Stimulated activated memory B cell treated with anti-CD40 and anti-IgM and Interleukin-4, amounts not matched to agents 10 μg/mL and 1 μg/mL and 100 μg/mL, for 72 hours (primary cell): ENCODE measurements at regions not wholly inside any gene's neighbourhood (a gene's known extent, or its start where the extent isn't known, plus 50 kb on each side); places are given as distances from the start of the nearest gene placed in this dataset.
A peak's percentile ranks its signal among the peaks of the same experiment; 100 is the strongest.

Experiments
- ATAC-seq: fragments of 150-1000 bp; cut with Tn5 transposase; 2 replicates; pipeline ENCODE4 v1.10.0; 2021
- H3K27ac Mint-ChIP-seq: one replicate; pipeline ENCODE4 v1.8.0; 2022; ENCODE audit warnings: mild to moderate bottlenecking, mixed read lengths
- H3K27me3 Mint-ChIP-seq: one replicate; pipeline ENCODE4 v1.8.0; 2022; ENCODE audit warnings: mixed read lengths
- H3K36me3 Mint-ChIP-seq: one replicate; pipeline ENCODE4 v1.8.0; 2022; ENCODE audit warnings: mixed read lengths
- H3K4me1 Mint-ChIP-seq: one replicate; pipeline ENCODE4 v1.8.0; 2022; ENCODE audit warnings: mixed read lengths
- H3K4me3 Mint-ChIP-seq: one replicate; pipeline ENCODE4 v1.8.0; 2022; ENCODE audit warnings: mild to moderate bottlenecking, moderate library complexity, mixed read lengths
- H3K9me3 Mint-ChIP-seq: one replicate; pipeline ENCODE4 v1.8.0; 2022; ENCODE audit warnings: mixed read lengths

DNA sequence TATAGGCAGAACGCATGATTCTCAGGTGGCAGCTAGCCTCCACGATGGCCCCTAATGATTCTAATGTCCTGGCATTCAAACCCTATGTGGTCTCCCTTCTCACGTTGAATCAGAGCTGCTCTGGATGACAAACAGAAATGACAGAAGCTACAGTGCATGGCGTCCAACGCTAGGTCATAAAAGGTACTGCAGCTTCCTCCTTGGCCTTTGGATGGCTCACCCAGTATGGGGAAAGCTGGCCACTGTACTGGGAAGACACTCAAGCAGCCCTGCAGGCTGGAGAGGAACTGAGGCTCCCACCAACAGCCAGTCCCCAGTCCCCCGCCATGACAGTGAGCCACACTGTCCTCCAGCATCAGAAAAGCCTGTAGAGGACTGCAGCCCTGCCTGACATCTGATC is 286.3 kb downstream of the FAM43A start:
- Mint-ChIP-seq H3K36me3 (no peaks in the 10 kb centered on the region), H3K4me3 (no peak overlapping the region), H3K9me3 (no peaks in the 10 kb centered on the region), H3K27me3 (no peaks in the 10 kb centered on the region), H3K4me1 (peaks cover 23% of the 10 kb centered on the region), H3K27ac (no peak overlapping the region)
- no peak for ATAC-seq

DNA sequence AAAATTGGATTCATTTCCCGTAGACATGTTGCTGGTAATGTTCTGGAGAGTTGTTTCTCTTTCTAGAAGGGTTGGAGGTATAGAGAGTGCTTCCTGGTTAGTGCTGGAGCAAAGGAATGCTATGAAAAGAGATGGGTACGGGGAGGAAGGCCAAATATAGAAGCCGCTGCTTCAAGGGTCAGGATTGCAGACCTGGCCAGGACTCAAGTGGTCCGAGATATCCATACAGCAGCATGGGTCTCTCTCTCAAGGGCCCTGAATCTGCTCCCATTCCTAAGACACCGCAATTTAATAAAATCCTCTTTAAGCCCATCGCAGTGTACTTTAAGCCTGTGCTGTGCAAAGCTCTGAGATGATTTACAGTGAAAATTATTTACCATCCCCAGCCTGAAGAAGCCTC is 287.0 kb downstream of the FAM43A start:
- H3K4me3 Mint-ChIP-seq = no peak overlapping the region
- no peak overlapping the region for H3K27ac Mint-ChIP-seq
- H3K27me3 Mint-ChIP-seq = no peaks in the 10 kb centered on the region
- no peaks in the 10 kb centered on the region for H3K9me3 Mint-ChIP-seq
- ATAC-seq = no peak
- peaks cover 26% of the 10 kb centered on the region for H3K4me1 Mint-ChIP-seq
- no peaks in the 10 kb centered on the region for H3K36me3 Mint-ChIP-seq

GRCh38 chr3:194973366-194974000 is 287.8 kb downstream of the FAM43A start:
- Mint-ChIP-seq H3K4me3 (no peak overlapping the region), H3K36me3 (no peaks in the 10 kb centered on the region), H3K4me1 (peaks cover 26% of the 10 kb centered on the region), H3K9me3 (no peaks in the 10 kb centered on the region), H3K27me3 (no peaks in the 10 kb centered on the region), H3K27ac (peak overlapping the region; percentile 19)
- ATAC-seq = no peak

DNA sequence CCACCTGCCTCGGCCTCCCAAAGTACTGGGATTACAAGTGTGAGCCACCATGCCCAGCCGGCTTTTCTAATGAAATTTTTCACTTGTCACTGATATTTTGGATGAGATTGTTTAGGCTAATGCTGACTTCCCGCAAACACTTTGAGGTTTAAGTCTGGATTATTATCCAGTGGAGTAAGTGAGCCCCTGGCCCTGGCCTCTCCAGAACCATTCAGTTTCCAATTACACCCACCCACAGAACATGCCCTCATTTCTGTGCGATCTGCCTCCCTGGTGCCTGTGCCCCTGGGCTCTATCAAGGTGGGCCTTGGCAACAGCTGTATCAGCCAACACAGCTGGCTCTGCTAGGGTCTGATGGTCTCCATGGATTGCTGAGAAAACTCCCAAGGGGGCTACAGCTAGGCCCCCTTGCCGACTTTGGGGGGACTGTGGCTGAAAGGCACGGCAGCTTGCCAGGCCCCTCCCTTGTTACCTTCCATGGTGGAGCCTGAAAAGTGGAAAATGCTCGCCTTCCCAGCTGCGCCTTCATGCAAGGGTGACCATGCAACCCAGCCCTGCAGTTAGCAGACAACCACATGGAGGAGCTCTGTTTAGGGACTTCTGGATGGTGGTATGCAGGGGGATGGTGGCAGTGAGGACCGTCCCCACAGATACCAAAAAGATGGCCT is 288.9 kb downstream of the FAM43A start:
- Mint-ChIP-seq H3K9me3 (no peaks in the 10 kb centered on the region), H3K4me1 (peaks cover 26% of the 10 kb centered on the region), H3K36me3 (no peaks in the 10 kb centered on the region), H3K4me3 (no peak overlapping the region), H3K27ac (peak overlapping the region; percentile 77), H3K27me3 (no peaks in the 10 kb centered on the region)
- no peak for ATAC-seq

DNA sequence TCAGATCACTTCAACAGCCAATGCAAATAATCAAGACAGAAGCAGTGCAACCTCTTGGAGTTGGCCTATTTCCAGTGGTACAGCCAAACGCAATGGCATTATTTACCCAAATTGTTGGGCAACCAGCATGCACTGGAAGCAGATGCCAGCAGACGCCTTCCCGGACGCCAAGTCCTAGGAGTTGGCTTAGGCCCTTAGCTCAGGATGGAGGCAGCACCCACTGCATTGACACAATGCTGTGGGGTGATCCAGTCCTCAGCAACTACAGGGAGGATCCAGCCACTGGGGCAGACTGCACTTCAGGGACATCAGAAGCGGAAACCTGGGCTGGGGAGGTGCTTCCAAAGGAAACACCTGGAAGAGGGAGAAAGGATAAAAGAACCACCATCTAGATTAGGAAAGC is 290.4 kb downstream of the FAM43A start:
- Mint-ChIP-seq H3K4me3 (peak overlapping the region; percentile 34), H3K36me3 (no peaks in the 10 kb centered on the region), H3K4me1 (peaks cover 26% of the 10 kb centered on the region), H3K27me3 (no peaks in the 10 kb centered on the region), H3K9me3 (no peaks in the 10 kb centered on the region), H3K27ac (peak overlapping the region; percentile 77)
- no peak for ATAC-seq

DNA sequence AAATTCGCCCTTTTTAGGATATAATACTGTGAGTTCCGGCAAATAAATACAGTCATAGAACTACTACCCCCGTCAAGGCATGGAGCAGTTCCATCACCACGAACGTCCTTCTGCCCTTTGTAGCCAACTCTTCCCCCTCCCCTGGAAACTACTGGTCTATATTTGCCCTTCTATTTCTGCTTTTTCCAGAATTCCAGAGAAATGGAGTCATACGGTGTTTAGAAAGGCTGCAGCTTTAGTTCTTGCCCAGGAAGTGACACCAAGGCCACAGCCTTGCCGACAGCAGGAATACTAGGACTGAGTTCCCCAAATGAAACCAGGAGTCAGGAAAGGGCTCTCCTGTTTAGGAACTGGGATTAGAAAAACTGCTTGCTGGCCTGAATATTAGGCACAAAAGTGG is 291.2 kb downstream of the FAM43A start:
- Mint-ChIP-seq H3K36me3 (no peaks in the 10 kb centered on the region), H3K27ac (no peak overlapping the region), H3K27me3 (no peaks in the 10 kb centered on the region), H3K4me3 (no peak overlapping the region), H3K9me3 (no peaks in the 10 kb centered on the region), H3K4me1 (peaks cover 26% of the 10 kb centered on the region)
- no peak for ATAC-seq

- Mint-ChIP-seq H3K36me3 (no peaks in the 10 kb centered on the region), H3K9me3 (peaks cover 2% of the 10 kb centered on the region), H3K4me1 (peaks cover 26% of the 10 kb centered on the region), H3K27me3 (no peaks in the 10 kb centered on the region), H3K27ac (no peak overlapping the region), H3K4me3 (no peak overlapping the region)
- ATAC-seq = no peak
Observed at GRCh38 chr3:194977356-194977755, 291.7 kb downstream of the FAM43A start.

DNA sequence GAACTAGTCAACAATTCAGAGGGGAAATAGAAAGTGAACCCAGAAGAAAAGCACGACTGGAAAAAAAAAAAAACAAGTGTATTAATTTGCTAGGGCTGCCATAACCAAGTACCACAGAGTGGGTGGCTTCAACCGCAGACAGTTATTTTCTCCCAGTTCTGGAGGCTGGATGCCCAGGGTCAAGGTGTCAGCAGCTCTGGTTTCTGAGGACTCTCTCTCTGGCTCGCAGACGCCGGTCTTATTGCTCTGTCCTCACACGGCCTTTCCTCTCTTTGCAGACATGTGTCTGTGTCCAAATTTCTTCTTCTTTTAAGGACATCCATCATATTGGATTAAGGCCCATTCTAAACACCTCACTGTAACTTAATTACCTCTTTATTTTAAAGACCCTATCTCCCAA is 291.8 kb downstream of the XXYLT1 start:
- ATAC-seq = no peak
- Mint-ChIP-seq H3K9me3 (peaks cover 5% of the 10 kb centered on the region), H3K27ac (peak overlapping the region; percentile 2), H3K4me3 (no peak overlapping the region), H3K27me3 (peaks cover 18% of the 10 kb centered on the region), H3K36me3 (no peaks in the 10 kb centered on the region), H3K4me1 (peaks cover 26% of the 10 kb centered on the region)

DNA sequence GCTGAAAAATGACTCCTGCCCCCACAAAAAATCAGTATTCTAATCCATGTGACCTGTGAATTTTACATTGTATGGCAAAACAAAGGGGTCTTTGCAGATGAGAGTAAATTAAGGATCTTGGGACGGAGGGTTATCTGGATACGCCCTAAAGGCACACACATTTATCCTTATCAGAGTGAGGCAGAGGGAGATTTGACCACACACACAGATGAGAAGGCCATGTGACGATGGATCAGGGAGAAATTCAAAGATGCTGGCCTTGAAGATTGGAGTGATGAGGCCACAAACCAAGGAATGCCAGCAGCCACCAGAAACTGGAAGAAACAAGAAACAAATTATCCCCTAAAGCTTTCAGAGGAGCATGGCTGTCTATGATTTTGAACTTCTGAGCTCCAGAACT is 288.5 kb downstream of the XXYLT1 start:
- no peaks in the 10 kb centered on the region for H3K36me3 Mint-ChIP-seq
- ATAC-seq = no peak
- peaks cover 45% of the 10 kb centered on the region for H3K27me3 Mint-ChIP-seq
- H3K4me1 Mint-ChIP-seq = peaks cover 6% of the 10 kb centered on the region
- H3K9me3 Mint-ChIP-seq = peaks cover 5% of the 10 kb centered on the region
- no peak overlapping the region for H3K4me3 Mint-ChIP-seq
- no peak overlapping the region for H3K27ac Mint-ChIP-seq

DNA sequence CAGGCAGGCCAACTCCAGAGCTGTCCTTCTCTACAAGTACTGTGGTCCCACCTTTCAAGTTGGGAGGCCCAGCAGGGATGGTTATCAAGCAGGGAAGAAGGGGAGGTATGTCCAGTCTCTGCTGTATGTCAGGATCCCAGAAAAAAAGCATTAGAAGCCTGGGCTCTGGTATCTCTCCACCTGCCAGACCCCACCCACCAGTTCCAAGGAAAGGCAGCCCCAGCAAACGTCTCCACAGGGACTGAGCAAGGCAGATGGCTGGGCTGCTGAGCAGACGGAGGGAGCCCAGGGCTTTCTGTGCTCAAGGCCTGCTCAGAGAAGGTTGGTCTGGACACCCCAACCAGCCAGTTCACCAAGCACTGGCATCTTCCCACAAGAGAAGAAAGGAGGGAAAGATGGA is 287.8 kb downstream of the XXYLT1 start:
- Mint-ChIP-seq H3K27me3 (peaks cover 49% of the 10 kb centered on the region), H3K27ac (no peak overlapping the region), H3K9me3 (peaks cover 5% of the 10 kb centered on the region), H3K4me3 (no peak overlapping the region), H3K36me3 (no peaks in the 10 kb centered on the region), H3K4me1 (peaks cover 6% of the 10 kb centered on the region)
- no peak for ATAC-seq

DNA sequence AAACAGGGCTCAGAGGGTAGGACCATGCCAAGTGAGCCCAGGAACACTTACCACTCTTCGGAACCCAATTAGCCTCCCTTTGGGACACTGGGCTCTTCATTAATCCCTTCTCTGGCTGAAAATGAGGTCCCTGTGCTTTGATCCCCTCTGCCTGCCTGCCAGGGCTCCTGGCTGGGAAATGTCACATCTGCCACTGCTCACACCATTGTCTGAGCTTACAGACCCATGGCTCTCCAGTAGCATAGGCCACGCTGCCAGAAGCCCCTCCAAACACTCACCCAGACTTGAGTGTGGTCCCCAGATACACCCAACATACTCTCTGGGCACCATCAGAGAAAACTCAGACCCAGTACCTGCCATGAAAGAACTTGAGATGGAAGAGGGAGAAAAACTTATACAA is 287.3 kb downstream of the XXYLT1 start:
- H3K4me3 Mint-ChIP-seq = no peak overlapping the region
- H3K36me3 Mint-ChIP-seq = no peaks in the 10 kb centered on the region
- ATAC-seq = no peak
- H3K9me3 Mint-ChIP-seq = peaks cover 5% of the 10 kb centered on the region
- no peak overlapping the region for H3K27ac Mint-ChIP-seq
- peaks cover 54% of the 10 kb centered on the region for H3K27me3 Mint-ChIP-seq
- peaks cover 6% of the 10 kb centered on the region for H3K4me1 Mint-ChIP-seq

DNA sequence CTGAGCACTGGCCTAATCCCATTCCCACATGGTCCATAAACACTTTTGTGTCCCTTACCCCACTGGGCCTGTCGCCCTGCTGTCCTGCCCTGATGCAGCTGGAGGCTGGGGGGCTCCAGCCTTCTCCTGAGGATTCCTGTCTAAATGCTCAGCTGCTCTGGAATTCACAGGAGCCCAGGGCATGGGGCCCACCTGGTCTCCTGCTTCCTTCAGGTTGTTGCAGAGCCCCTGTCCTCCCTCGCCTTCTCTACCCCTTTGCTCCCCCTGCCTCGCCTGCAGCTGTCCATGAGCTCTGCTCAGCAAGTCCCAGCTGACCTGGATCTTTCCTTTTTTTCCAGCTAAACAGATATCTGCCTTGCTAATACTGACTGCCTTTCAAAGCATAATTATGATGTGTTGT is 286.9 kb downstream of the XXYLT1 start:
- Mint-ChIP-seq H3K4me1 (peaks cover 6% of the 10 kb centered on the region), H3K9me3 (peaks cover 5% of the 10 kb centered on the region), H3K27ac (no peak overlapping the region), H3K27me3 (peaks cover 59% of the 10 kb centered on the region), H3K4me3 (no peak overlapping the region), H3K36me3 (no peaks in the 10 kb centered on the region)
- ATAC-seq = no peak

DNA sequence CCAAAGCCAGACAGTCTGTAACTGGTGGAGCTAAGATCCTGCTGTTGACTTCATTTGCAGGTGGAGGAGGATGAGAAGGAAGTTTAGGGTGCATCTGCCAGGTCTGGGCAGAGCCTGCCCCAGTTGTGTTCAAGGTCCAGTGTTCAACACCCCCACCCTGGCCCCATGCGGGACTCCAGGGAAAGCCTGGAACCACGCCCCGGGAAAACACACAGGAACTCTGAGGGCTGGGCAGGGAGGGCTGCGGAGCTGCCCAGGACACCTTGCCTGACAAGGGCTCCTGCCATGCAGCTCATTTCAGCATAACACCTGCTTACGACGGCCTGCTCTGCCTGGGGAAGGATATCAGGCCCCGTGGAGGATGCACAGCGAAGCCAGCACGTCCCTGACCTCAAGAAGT is 286.3 kb downstream of the XXYLT1 start:
- Mint-ChIP-seq H3K9me3 (peaks cover 5% of the 10 kb centered on the region), H3K4me3 (no peak overlapping the region), H3K27ac (no peak overlapping the region), H3K4me1 (peaks cover 6% of the 10 kb centered on the region), H3K27me3 (peaks cover 63% of the 10 kb centered on the region), H3K36me3 (no peaks in the 10 kb centered on the region)
- no peak for ATAC-seq

GRCh38 chr3:194985031-194985578 is 285.9 kb downstream of the XXYLT1 start:
- Mint-ChIP-seq H3K27me3 (peaks cover 63% of the 10 kb centered on the region), H3K27ac (no peak overlapping the region), H3K36me3 (no peaks in the 10 kb centered on the region), H3K4me1 (peaks cover 6% of the 10 kb centered on the region), H3K9me3 (peaks cover 5% of the 10 kb centered on the region), H3K4me3 (no peak overlapping the region)
- peak; percentile 34 for ATAC-seq

DNA sequence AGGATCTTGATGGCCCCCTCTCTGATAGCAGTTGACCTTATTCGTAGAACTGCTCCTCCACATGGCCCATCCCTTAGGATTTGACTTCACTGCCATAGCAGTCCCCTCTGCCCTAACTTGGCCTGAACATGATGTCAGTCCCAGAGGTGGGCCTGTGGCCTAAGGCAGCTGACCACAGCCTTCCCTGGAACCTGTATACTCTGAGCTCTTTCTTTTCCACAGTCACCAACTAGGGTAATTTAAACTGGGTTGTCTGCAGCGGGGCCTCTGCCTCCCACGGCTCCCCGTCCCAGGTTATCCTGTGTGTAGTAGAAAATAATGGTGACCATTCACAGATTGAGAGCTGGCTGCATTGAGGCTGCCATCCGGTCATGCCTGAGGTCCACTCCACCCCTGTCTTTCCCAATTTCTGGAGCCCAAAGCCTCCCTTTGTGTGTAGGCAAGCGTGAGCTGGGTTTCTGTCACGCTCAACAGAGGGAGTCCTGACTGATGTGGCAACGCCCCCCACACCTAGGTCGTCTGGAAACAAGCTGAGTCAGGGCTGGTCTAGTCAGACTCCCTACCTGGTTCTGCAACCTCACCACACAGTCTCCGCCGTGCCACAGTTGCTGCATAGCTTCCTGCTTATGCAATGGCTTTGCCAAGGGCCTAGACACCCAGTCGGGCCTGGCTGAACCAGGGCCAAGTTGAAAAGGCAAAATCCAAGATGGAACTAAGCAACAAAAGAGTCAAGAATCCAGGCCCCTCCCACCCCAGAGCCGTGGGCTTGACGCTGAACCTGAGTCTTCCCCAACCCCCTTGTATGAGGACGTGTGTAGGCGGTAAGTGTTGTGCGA is 284.5 kb downstream of the XXYLT1 start:
- H3K27ac Mint-ChIP-seq = no peak overlapping the region
- H3K9me3 Mint-ChIP-seq = peaks cover 5% of the 10 kb centered on the region
- H3K36me3 Mint-ChIP-seq = no peaks in the 10 kb centered on the region
- no peak for ATAC-seq
- peaks cover 6% of the 10 kb centered on the region for H3K4me1 Mint-ChIP-seq
- peaks cover 63% of the 10 kb centered on the region for H3K27me3 Mint-ChIP-seq
- no peak overlapping the region for H3K4me3 Mint-ChIP-seq
